ELF-1 (cell line): ENCODE measurements at regions not wholly inside any gene's neighbourhood (a gene's known extent, or its start where the extent isn't known, plus 50 kb on each side); places are given as distances from the start of the nearest gene placed in this dataset.
"Not testable (repeated sequence)": the region's sequence is repeated elsewhere in the genome, so short reads cannot be mapped to it uniquely, and the experiment has no call there.

Experiments
- DNase-seq: peaks from one replicate; pipeline ENCODE4 v3.0.0-alpha.2; 2016; ENCODE audit warnings: low read depth, low spot score

- no peak for DNase-seq
These were observed 108.0 kb upstream of the ALX4 start for GRCh38 chr11:44417731-44418455.

GRCh38 chr11:44418456-44418830 is 108.5 kb upstream of the ALX4 start:
- DNase-seq: no peak

- DNase-seq: no peak
These were observed 111.2 kb upstream of the ALX4 start for GRCh38 chr11:44421090-44421675.

GRCh38 chr11:44423289-44423688 is 113.3 kb upstream of the ALX4 start:
- DNase-seq: no peak

GRCh38 chr11:44424841-44425240 is 114.9 kb upstream of the ALX4 start:
- DNase-seq: peak; percentile 50

- no peak for DNase-seq
These were observed 116.2 kb upstream of the ALX4 start for GRCh38 chr11:44426119-44426518.

- no peak for DNase-seq
These were observed 117.0 kb upstream of the ALX4 start for GRCh38 chr11:44426958-44427357.

- DNase-seq: peak; percentile 42
These were observed 117.5 kb upstream of the ALX4 start for GRCh38 chr11:44427432-44427831.

- DNase-seq: no peak
These were observed 120.2 kb upstream of the ALX4 start for GRCh38 chr11:44430140-44430539.

GRCh38 chr11:44434191-44434590 is 124.3 kb upstream of the ALX4 start:
- DNase-seq: no peak

- no peak for DNase-seq
These were observed 127.2 kb upstream of the ALX4 start for GRCh38 chr11:44437122-44437521.

- not testable (repeated sequence) for DNase-seq
These were observed 122.4 kb upstream of the CD82 start for GRCh38 chr11:44442893-44443673.

GRCh38 chr11:44443836-44444769 is 121.4 kb upstream of the CD82 start:
- DNase-seq: peak; percentile 40

GRCh38 chr11:44444770-44445321 is 120.6 kb upstream of the CD82 start:
- DNase-seq: no peak

- peak; percentile 84 for DNase-seq
These were observed 119.7 kb upstream of the CD82 start for GRCh38 chr11:44445500-44446365.

GRCh38 chr11:44446366-44446762 is 119.1 kb upstream of the CD82 start:
- no peak for DNase-seq

- peak; percentile 9 for DNase-seq
These were observed 118.3 kb upstream of the CD82 start for GRCh38 chr11:44446996-44447771.

- no peak for DNase-seq
These were observed 115.0 kb upstream of the CD82 start for GRCh38 chr11:44450295-44450932.

GRCh38 chr11:44451706-44452105 is 113.8 kb upstream of the CD82 start:
- no peak for DNase-seq
